ENCODE measurements at regions not wholly inside any gene's neighbourhood (a gene's known extent, or its start where the extent isn't known, plus 50 kb on each side); places are given as distances from the start of the nearest gene placed in this dataset.

DNA sequence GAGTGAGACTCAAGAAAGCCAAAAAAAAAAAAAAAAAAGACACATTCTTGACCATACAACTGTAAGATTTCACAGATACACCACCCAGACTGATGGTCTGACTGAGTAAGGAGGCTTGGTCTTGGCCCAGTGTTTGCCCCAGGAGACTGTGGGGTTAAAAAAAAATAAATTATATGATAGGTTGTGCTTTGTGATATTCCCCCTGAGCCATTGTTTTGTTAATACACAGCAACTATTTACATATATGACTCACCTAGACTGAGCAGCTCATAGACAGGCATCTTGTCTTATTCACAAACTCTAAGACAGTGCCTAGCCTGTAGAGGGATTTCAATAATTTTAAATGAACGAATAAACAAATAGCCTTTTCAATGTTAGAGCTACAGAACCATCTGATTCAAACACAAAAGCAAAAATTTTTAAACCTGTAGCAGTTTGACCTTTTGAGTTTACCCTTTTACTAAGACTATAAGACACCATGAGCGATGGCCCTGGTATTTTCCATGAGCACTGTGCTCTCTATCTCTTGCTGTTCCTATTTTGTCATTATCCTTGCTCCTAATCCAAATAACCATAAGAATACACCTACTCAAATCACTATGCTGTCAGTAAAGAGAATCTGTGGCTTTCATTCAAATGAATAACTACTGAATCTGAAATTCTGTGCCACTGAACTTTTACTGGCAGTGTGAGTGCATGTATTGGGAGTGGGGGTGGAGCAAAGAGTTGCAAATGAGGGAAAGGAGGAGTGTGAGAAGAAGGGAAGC, 199.4 kb upstream of the PTBP2 start:
- TF ChIP-seq, protein P1, sequence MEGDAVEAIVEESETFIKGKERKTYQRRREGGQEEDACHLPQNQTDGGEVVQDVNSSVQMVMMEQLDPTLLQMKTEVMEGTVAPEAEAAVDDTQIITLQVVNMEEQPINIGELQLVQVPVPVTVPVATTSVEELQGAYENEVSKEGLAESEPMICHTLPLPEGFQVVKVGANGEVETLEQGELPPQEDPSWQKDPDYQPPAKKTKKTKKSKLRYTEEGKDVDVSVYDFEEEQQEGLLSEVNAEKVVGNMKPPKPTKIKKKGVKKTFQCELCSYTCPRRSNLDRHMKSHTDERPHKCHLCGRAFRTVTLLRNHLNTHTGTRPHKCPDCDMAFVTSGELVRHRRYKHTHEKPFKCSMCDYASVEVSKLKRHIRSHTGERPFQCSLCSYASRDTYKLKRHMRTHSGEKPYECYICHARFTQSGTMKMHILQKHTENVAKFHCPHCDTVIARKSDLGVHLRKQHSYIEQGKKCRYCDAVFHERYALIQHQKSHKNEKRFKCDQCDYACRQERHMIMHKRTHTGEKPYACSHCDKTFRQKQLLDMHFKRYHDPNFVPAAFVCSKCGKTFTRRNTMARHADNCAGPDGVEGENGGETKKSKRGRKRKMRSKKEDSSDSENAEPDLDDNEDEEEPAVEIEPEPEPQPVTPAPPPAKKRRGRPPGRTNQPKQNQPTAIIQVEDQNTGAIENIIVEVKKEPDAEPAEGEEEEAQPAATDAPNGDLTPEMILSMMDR (conservative IDR thresholded peaks at IDR 0.05; ENCODE audit: low read length), result no peak
- no peak for TF ChIP-seq EZH2phosphoT487 (IDR thresholded peaks at IDR 0.05; ENCODE audit: borderline replicate concordance, low read depth, low read length)

All from OCI-LY7 (cell line).